Lower lobe of right lung (tissue), 2 donors: ENCODE measurements at regions not wholly inside any gene's neighbourhood (a gene's known extent, or its start where the extent isn't known, plus 50 kb on each side); places are given as distances from the start of the nearest gene placed in this dataset.
"Not testable (repeated sequence)": the region's sequence is repeated elsewhere in the genome, so short reads cannot be mapped to it uniquely, and the experiment has no call there.

ENCODE experiments used
- ATAC-seq, 2 donors: fragments of 200-7000 bp; cut with Tn5 transposase; one replicate each; pipeline ENCODE4 v1.9.1; 2020 to 2022; ENCODE audit warnings: mild to moderate bottlenecking in 2 of 2, moderate library complexity in 2 of 2
- DNase-seq: peaks from one replicate; pipeline ENCODE4 v3.0.0-alpha.2; 2020
- H3K27ac ChIP-seq: fragments of 200-600 bp; one replicate; pipeline ENCODE4 v1.8.0; 2022
- H3K27me3 ChIP-seq: fragments of 200-600 bp; one replicate; pipeline ENCODE4 v1.8.0; 2022; ENCODE audit warnings: low read depth
- H3K36me3 ChIP-seq: fragments of 200-600 bp; one replicate; pipeline ENCODE4 v1.8.0; 2022; ENCODE audit warnings: mild to moderate bottlenecking
- H3K4me1 ChIP-seq: fragments of 200-600 bp; one replicate; pipeline ENCODE4 v1.8.0; 2022
- H3K4me3 ChIP-seq: fragments of 200-600 bp; one replicate; pipeline ENCODE4 v1.8.0; 2022; ENCODE audit warnings: mild to moderate bottlenecking
- H3K9me3 ChIP-seq: fragments of 200-600 bp; one replicate; pipeline ENCODE4 v1.8.0; 2022
- intact Hi-C: fragments of 100-400 bp; cut with DNase I; formaldehyde crosslinking; loops from one replicate; pipeline ENCODE4 v1.11.0; 2022
- TF ChIP-seq, protein P1 (sequence below): fragments of 200-600 bp; IDR thresholded peaks from one replicate; pipeline ENCODE4 v1.8.0; 2022; ENCODE audit warnings: antibody characterized with exemption, mild to moderate bottlenecking
- donor health status: DM: no; HTN: yes; CAD: no; lungs with severe emphysema.

DNA sequence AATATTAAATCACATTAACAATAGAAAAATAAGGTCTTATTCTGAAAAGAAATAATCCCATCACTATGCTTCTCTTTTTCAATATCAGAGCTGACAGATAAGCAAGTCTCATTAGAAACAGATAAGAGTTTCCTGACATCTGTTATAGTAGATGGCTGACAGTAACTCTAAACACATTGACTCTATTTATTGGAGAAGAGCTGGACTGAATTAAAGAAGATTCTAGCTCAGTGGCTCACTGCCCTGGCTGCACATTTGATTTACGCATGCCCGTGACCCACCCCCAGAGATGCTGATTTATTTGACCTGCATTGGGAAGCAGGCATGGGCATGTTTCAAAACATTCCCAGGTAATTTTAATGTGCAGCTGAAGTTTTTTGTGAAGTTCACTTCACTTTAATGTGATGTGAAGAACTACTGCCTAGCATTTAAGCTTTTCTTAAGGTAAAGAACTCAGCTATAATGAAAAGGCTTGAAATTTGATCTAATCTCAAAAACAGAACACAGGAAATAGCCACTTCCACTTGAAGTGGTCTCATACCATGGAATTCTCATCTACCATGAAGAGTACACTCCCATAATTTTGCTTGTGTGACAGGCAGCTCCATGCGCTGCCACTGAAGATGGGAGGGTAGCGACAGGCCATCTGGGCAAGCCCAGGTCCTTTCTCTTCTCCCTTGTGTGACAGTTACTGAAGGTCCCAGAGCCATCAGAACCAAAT is 162.3 kb downstream of the TPBG start:
- H3K36me3 ChIP-seq: no peaks in the 10 kb centered on the region
- no peaks in the 10 kb centered on the region for H3K4me1 ChIP-seq
- H3K9me3 ChIP-seq: no peaks in the 10 kb centered on the region
- TF ChIP-seq, protein P1, sequence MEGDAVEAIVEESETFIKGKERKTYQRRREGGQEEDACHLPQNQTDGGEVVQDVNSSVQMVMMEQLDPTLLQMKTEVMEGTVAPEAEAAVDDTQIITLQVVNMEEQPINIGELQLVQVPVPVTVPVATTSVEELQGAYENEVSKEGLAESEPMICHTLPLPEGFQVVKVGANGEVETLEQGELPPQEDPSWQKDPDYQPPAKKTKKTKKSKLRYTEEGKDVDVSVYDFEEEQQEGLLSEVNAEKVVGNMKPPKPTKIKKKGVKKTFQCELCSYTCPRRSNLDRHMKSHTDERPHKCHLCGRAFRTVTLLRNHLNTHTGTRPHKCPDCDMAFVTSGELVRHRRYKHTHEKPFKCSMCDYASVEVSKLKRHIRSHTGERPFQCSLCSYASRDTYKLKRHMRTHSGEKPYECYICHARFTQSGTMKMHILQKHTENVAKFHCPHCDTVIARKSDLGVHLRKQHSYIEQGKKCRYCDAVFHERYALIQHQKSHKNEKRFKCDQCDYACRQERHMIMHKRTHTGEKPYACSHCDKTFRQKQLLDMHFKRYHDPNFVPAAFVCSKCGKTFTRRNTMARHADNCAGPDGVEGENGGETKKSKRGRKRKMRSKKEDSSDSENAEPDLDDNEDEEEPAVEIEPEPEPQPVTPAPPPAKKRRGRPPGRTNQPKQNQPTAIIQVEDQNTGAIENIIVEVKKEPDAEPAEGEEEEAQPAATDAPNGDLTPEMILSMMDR: no peak
- no peak overlapping the region for H3K4me3 ChIP-seq
- H3K27me3 ChIP-seq: no peaks in the 10 kb centered on the region
- DNase-seq (no peak), ATAC-seq (no peak)
- intact Hi-C loops: no loop called here
- no peak overlapping the region for H3K27ac ChIP-seq

DNA sequence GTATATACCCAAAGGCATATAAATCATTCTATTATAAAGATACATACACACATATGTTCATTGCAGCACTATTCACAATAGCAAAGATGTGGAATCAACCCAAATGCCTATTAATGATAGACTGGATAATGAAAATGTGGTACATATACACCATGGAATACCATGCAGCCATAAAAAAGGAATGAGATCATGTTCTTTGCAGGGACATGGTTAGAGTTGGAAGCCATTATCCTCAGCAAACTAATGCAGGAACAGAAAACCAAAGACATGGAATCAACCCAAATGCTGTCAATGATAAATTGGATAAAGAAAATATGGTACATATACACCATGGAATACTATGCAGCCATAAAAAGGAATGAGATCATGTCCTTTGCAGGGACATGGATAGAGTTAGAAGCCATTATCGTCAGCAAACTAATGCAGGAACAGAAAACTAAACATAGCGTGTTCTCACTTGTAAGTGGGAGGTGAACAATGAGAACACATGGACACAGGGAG is 166.4 kb downstream of the TPBG start:
- H3K27me3 ChIP-seq, H3K9me3 ChIP-seq, H3K4me1 ChIP-seq, DNase-seq, H3K36me3 ChIP-seq, intact Hi-C loops, ATAC-seq, H3K4me3 ChIP-seq, H3K27ac ChIP-seq: not testable (repeated sequence)

DNA sequence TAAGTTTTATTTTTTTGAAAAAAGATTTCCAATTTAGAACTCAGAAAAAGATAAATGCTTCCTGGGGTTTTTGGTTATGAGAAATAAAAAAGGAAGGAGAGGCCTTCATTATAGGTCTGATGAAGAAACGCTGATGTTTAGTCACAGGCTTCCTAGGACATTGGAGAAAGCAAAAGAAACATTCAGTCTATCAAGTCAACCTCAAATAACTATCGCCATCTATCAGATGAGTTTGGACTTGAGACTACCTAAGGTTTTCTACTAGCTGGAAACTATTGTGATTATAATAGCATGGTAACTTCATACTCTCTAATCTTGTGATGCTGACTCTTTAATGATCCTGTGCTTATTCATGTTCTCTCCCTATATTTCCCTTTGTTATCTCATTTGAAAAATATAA is 171.3 kb downstream of the TPBG start:
- no peak overlapping the region for H3K4me3 ChIP-seq
- TF ChIP-seq, protein P1: no peak
- no peaks in the 10 kb centered on the region for H3K36me3 ChIP-seq
- no peak overlapping the region for H3K27ac ChIP-seq
- no peaks in the 10 kb centered on the region for H3K27me3 ChIP-seq
- H3K4me1 ChIP-seq: no peaks in the 10 kb centered on the region
- no peak for DNase-seq
- intact Hi-C loops: no loop called here
- H3K9me3 ChIP-seq: no peaks in the 10 kb centered on the region
- ATAC-seq: no peak

DNA sequence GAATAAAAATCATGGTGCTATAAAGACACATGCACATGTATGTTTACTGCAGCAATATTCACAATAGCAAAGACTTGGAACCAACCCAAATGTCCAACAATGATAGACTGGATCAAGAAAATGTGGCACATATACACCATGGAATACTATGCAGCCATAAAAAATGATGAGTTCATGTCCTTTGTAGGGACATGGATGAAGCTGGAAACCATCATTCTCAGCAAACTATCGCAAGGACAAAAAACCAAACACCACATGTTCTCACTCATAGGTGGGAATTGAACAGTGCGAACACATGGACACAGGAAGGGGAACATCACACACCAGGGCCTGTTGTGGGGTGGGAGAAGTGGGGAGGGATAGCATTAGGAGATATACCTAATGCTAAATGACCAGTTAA is 185.9 kb downstream of the TPBG start:
- H3K27me3 ChIP-seq, DNase-seq, H3K4me1 ChIP-seq, intact Hi-C loops, H3K27ac ChIP-seq, H3K9me3 ChIP-seq, ATAC-seq, H3K4me3 ChIP-seq, H3K36me3 ChIP-seq: not testable (repeated sequence)

DNA sequence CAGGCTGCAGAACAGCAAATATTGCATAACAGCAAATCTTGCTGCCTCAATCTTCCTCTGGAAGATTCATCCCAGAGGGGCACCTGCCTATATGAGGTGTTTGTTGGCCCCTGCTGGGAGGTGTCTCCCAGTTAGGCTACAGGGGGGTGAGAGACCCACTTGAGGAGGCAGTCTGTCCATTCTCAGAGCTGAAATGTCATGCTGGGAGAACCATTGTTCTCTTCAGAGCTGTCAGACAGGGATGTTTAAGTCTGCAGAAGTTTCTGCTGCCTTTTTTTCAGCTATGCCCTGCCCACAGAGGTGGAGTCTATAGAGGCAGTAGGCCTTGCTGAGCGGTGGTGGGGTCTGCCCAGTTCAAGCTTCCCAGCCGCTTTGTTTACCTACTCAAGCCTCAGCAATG is 187.7 kb downstream of the TPBG start:
- H3K4me1 ChIP-seq, H3K9me3 ChIP-seq, H3K4me3 ChIP-seq, DNase-seq, intact Hi-C loops, H3K27ac ChIP-seq, ATAC-seq, H3K27me3 ChIP-seq, H3K36me3 ChIP-seq: not testable (repeated sequence)

DNA sequence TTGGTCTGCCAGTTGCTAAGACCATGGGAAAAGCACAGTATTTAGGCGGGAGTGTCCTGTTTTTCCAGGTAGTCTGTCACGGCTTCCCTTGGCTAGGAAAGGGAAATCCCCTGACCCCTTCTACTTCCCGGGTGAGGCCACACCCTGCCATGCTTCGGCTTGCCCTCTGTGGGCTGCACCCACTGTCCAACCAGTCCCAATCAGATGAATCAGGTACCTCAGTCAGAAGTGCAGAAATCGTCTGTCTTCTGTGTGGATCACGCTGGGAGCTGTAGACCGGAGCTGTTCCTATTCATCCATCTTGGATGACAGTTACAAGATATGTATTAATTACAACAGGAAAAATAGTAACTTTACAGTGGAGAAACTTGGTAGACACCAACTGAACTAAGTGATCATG is 188.2 kb downstream of the TPBG start:
- TF ChIP-seq, protein P1: no peak
- intact Hi-C loops: no loop called here
- Histone ChIP-seq H3K27ac (no peak overlapping the region), H3K4me1 (no peaks in the 10 kb centered on the region), H3K9me3 (no peaks in the 10 kb centered on the region), H3K36me3 (no peaks in the 10 kb centered on the region), H3K4me3 (no peak overlapping the region), H3K27me3 (no peaks in the 10 kb centered on the region)
- ATAC-seq (no peak), DNase-seq (no peak)

DNA sequence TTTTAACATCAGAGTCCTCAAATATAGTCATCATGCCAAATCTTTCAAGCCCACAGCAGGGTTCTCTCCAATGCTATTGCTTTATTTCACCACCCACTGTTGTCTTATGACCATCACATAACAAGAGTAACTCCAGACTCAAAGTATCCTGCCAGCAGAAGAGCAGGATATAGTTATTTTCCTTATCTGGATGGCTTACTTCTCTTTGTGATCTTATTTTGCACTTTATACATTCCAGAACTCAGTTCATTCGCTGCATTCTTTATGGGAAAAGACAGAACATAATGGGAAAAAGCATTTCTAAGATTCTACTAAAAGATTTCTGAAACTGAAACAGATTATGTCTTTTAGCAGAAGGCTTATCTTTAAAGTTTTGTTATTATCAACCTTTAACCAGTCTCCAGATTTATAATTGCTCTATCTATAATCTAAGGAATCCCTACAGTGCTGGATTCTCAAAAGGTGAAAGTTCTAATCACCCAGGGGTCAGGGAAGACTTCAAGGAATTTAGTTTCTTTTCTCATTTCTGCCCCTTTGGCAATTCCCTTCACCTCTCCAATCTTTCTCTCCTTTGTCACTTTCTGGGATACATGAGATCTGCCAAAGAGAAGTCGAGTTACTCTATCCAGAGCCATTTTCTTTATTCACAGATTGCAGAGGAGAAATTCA is 190.4 kb downstream of the TPBG start:
- TF ChIP-seq, protein P1: no peak

More for the DNA sequence above, 190.4 kb downstream of the TPBG start:
- Histone ChIP-seq H3K27me3 (no peaks in the 10 kb centered on the region), H3K9me3 (no peaks in the 10 kb centered on the region), H3K4me3 (no peak overlapping the region), H3K4me1 (no peaks in the 10 kb centered on the region), H3K27ac (no peak overlapping the region), H3K36me3 (no peaks in the 10 kb centered on the region)
- DNase-seq (no peak), ATAC-seq (no peak)
- intact Hi-C loops: no loop called here
